ENCODE measurements at regions not wholly inside any gene's neighbourhood (a gene's known extent, or its start where the extent isn't known, plus 50 kb on each side); places are given as distances from the start of the nearest gene placed in this dataset.

- TF ChIP-seq, protein P1, sequence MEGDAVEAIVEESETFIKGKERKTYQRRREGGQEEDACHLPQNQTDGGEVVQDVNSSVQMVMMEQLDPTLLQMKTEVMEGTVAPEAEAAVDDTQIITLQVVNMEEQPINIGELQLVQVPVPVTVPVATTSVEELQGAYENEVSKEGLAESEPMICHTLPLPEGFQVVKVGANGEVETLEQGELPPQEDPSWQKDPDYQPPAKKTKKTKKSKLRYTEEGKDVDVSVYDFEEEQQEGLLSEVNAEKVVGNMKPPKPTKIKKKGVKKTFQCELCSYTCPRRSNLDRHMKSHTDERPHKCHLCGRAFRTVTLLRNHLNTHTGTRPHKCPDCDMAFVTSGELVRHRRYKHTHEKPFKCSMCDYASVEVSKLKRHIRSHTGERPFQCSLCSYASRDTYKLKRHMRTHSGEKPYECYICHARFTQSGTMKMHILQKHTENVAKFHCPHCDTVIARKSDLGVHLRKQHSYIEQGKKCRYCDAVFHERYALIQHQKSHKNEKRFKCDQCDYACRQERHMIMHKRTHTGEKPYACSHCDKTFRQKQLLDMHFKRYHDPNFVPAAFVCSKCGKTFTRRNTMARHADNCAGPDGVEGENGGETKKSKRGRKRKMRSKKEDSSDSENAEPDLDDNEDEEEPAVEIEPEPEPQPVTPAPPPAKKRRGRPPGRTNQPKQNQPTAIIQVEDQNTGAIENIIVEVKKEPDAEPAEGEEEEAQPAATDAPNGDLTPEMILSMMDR (IDR thresholded peaks at IDR 0.05; ENCODE audit: insufficient read depth, low read depth, low read length): no peak
- no peak for TF ChIP-seq EZH2 (IDR thresholded peaks at IDR 0.05; ENCODE audit: insufficient read depth, low read length)
- Mint-ChIP-seq H3K36me3 (ENCODE audit: low read depth, unreplicated experiment) (no peaks in the 10 kb centered on the region), H3K4me1 (ENCODE audit: low read depth, unreplicated experiment) (no peaks in the 10 kb centered on the region)
Observed at GRCh38 chr3:72572489-72573007, 275.7 kb downstream of the SHQ1 start.

GRCh38 chr3:72571638-72572114, 276.6 kb downstream of the SHQ1 start:
- H3K9ac ChIP-seq (ENCODE audit: low read length): no peak overlapping the region
- H3K27ac ChIP-seq (ENCODE audit: low read depth, low read length): no peak overlapping the region
- Mint-ChIP-seq H3K9me3 (ENCODE audit: unreplicated experiment) (no peaks in the 10 kb centered on the region), H3K36me3 (ENCODE audit: low read depth, unreplicated experiment) (no peaks in the 10 kb centered on the region), H3K4me3 (ENCODE audit: unreplicated experiment) (no peak overlapping the region), H3K27me3 (ENCODE audit: low read depth, unreplicated experiment) (peaks cover 3% of the 10 kb centered on the region), H3K27ac (ENCODE audit: unreplicated experiment) (no peak overlapping the region), H3K4me1 (ENCODE audit: low read depth, unreplicated experiment) (no peaks in the 10 kb centered on the region)
- peaks cover 3% of the 10 kb centered on the region for H3K27me3 ChIP-seq (ENCODE audit: insufficient read depth, low read length)
- FAIRE-seq: no peak
- no peaks in the 10 kb centered on the region for H3K36me3 ChIP-seq (ENCODE audit: insufficient read depth, low read length)
- peak overlapping the region; percentile 22 for H3K4me2 ChIP-seq (ENCODE audit: low read length)
- H3K4me1 ChIP-seq (ENCODE audit: insufficient read depth, low read length): peaks cover 4% of the 10 kb centered on the region
- H4K20me1 ChIP-seq (ENCODE audit: insufficient read depth, low read length): no peaks in the 10 kb centered on the region
- peak overlapping the region; percentile 34 for H2AFZ ChIP-seq (ENCODE audit: low read depth, low read length)
- TF ChIP-seq, protein P1 (IDR thresholded peaks at IDR 0.05; ENCODE audit: insufficient read depth, low read depth, low read length): no peak
- TF ChIP-seq EZH2 (IDR thresholded peaks at IDR 0.05; ENCODE audit: insufficient read depth, low read length): no peak
- no peaks in the 10 kb centered on the region for H3K79me2 ChIP-seq (ENCODE audit: insufficient read depth, low read length)
- no peak overlapping the region for H3K4me3 ChIP-seq (ENCODE audit: insufficient read depth, low read depth, low read length)
- DNase-seq (ENCODE audit: low read depth): no peak
- no peaks in the 10 kb centered on the region for H3K9me3 ChIP-seq (ENCODE audit: insufficient read depth, low read depth, low read length)

More at GRCh38 chr3:72572489-72573007, 275.7 kb downstream of the SHQ1 start:
- Histone ChIP-seq H4K20me1 (ENCODE audit: insufficient read depth, low read length) (no peaks in the 10 kb centered on the region), H3K36me3 (ENCODE audit: insufficient read depth, low read length) (no peaks in the 10 kb centered on the region), H2AFZ (ENCODE audit: low read depth, low read length) (no peak overlapping the region), H3K27me3 (ENCODE audit: insufficient read depth, low read length) (peaks cover 3% of the 10 kb centered on the region), H3K4me2 (ENCODE audit: low read length) (no peak overlapping the region), H3K79me2 (ENCODE audit: insufficient read depth, low read length) (no peaks in the 10 kb centered on the region), H3K4me3 (ENCODE audit: insufficient read depth, low read depth, low read length) (no peak overlapping the region), H3K27ac (ENCODE audit: low read depth, low read length) (no peak overlapping the region), H3K9ac (ENCODE audit: low read length) (no peak overlapping the region), H3K4me1 (ENCODE audit: insufficient read depth, low read length) (peaks cover 4% of the 10 kb centered on the region), H3K9me3 (ENCODE audit: insufficient read depth, low read depth, low read length) (no peaks in the 10 kb centered on the region)
- H3K27ac Mint-ChIP-seq (ENCODE audit: unreplicated experiment): no peak overlapping the region
- H3K4me3 Mint-ChIP-seq (ENCODE audit: unreplicated experiment): no peak overlapping the region
- no peak for DNase-seq (ENCODE audit: low read depth)
- no peak for FAIRE-seq
- no peaks in the 10 kb centered on the region for H3K9me3 Mint-ChIP-seq (ENCODE audit: unreplicated experiment)
- peaks cover 3% of the 10 kb centered on the region for H3K27me3 Mint-ChIP-seq (ENCODE audit: low read depth, unreplicated experiment)

DNA sequence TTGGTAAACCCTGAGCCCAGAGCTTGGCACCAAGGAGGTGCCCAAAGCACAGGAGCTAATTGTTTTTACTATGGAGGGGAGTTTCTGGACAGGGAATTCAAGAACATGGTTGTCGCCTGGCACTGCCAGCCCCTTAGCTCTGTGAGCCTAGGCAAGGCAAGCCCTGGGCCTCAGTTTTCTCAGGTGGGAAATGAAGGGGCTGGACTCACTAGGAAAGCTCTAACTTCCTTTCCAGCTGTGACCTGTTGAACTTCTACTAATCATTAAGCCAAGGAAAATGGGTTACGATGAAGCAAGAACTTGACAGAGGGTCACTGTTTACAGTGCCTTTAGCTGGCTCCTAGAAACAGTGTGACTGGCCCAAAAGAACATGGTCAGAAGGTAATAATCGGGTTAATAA, 277.2 kb downstream of the SHQ1 start:
- no peaks in the 10 kb centered on the region for H3K4me1 Mint-ChIP-seq (ENCODE audit: low read depth, unreplicated experiment)
- no peaks in the 10 kb centered on the region for H3K36me3 Mint-ChIP-seq (ENCODE audit: low read depth, unreplicated experiment)
- peaks cover 4% of the 10 kb centered on the region for H3K4me1 ChIP-seq (ENCODE audit: insufficient read depth, low read length)
- no peaks in the 10 kb centered on the region for H3K79me2 ChIP-seq (ENCODE audit: insufficient read depth, low read length)
- H3K27me3 ChIP-seq (ENCODE audit: insufficient read depth, low read length): peaks cover 1% of the 10 kb centered on the region
- H3K27ac Mint-ChIP-seq (ENCODE audit: unreplicated experiment): no peak overlapping the region
- H3K36me3 ChIP-seq (ENCODE audit: insufficient read depth, low read length): no peaks in the 10 kb centered on the region
- no peak overlapping the region for H3K4me3 Mint-ChIP-seq (ENCODE audit: unreplicated experiment)
- no peaks in the 10 kb centered on the region for H3K9me3 Mint-ChIP-seq (ENCODE audit: unreplicated experiment)
- H3K27ac ChIP-seq (ENCODE audit: low read depth, low read length): no peak overlapping the region
- no peak overlapping the region for H3K9ac ChIP-seq (ENCODE audit: low read length)
- H3K4me3 ChIP-seq (ENCODE audit: insufficient read depth, low read depth, low read length): no peak overlapping the region
- H4K20me1 ChIP-seq (ENCODE audit: insufficient read depth, low read length): no peaks in the 10 kb centered on the region
- H2AFZ ChIP-seq (ENCODE audit: low read depth, low read length): no peak overlapping the region
- H3K9me3 ChIP-seq (ENCODE audit: insufficient read depth, low read depth, low read length): no peaks in the 10 kb centered on the region
- DNase-seq (ENCODE audit: low read depth) (no peak), FAIRE-seq (no peak)
- no peak for TF ChIP-seq EZH2 (IDR thresholded peaks at IDR 0.05; ENCODE audit: insufficient read depth, low read length)
- TF ChIP-seq, protein P1 (IDR thresholded peaks at IDR 0.05; ENCODE audit: insufficient read depth, low read depth, low read length): no peak
- peaks cover under 1% of the 10 kb centered on the region for H3K27me3 Mint-ChIP-seq (ENCODE audit: low read depth, unreplicated experiment)
- no peak overlapping the region for H3K4me2 ChIP-seq (ENCODE audit: low read length)

Measured in astrocyte (in vitro differentiated cells and primary cell).